Activated T-helper 1 cell treated with anti-CD3 and anti-CD28 coated beads, Interleukin-2, amount 50 U/mL, for 16 hours (primary cell): ENCODE measurements at regions not wholly inside any gene's neighbourhood (a gene's known extent, or its start where the extent isn't known, plus 50 kb on each side); places are given as distances from the start of the nearest gene placed in this dataset.
"Not testable (repeated sequence)": the region's sequence is repeated elsewhere in the genome, so short reads cannot be mapped to it uniquely, and the experiment has no call there.

ENCODE experiments used
- DNase-seq, 2 donors: peaks; one replicate each; pipeline ENCODE4 v3.0.0-alpha.2; 2020; ENCODE audit warnings: low read depth in 1 of 2, low spot score in 1 of 2

DNA sequence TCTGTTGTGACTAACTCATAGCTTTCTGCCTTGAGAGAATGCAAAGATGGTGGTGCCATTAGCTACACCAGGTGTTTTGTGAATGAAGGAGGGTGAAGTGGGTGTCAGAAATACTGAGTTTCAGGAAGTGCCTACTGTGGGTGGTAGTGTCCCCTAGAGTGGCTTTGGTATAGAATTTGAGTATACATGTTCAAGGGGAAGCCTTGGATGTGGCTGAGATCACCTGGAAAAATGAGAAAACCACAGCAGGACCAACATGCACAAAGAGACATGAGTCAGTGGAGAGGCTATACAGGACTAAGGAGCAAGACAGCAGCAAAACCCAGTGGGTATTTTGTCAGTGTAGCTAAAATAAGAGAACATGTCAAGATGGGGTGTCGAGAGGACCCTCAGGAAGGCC lies 204.3 kb upstream of the TBL1X start:
- no peak for DNase-seq

GRCh38 chrX:9267415-9267814 lies 197.4 kb upstream of the TBL1X start:
- DNase-seq = no peak

DNA sequence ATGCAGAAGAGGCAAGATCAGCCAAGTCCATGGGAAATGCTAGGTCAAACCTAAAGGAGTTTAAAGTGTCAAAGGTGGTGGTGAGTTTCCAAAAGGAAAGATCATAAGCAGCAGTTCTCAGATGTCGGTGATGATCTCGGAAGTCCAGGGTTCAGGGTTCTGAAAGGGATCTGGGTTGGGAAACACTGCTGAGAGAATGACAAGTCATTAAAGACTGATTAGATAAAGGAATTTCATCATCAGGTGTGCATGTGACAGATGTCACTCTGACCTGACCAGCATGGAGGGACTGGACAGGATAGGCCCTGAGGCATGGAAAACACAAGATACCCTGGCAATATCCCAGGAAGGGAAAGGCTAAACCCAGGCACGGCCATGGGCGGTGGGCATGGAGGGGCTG lies 195.7 kb upstream of the TBL1X start:
- DNase-seq = no peak

DNA sequence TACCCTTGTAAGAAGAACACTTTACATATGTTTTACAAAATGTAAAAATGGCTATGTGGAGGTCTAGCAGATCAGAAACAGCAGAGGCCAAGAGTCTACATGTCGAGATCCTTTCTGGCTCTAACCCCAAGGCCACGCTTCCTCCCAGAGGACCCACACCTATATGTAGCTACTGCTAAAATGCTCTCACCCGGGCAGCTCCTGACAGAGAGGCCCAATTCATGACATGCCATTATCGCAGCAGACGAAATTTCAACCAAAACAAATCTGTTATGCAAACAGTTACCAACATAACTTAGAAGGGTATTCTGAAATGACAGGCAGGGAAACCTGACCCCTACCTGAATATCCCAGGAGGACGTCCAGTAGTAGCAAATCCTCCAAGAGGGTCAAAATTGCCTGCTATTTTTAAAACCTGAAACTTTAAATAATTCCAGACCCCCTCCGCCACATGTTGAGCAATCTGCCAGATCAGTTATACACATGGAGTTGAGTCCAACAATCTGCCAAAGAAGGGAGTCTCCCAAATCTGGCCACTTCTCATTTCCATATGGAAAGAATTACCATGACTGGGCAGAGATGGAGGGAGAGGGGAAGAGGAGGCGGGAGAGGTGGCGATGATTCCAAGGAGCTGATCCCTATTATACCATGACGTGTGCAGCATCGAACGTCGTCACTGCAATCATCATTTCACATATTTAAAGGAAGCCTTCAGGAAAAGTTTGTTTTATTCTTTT lies 192.9 kb upstream of the TBL1X start:
- DNase-seq = no peak

DNA sequence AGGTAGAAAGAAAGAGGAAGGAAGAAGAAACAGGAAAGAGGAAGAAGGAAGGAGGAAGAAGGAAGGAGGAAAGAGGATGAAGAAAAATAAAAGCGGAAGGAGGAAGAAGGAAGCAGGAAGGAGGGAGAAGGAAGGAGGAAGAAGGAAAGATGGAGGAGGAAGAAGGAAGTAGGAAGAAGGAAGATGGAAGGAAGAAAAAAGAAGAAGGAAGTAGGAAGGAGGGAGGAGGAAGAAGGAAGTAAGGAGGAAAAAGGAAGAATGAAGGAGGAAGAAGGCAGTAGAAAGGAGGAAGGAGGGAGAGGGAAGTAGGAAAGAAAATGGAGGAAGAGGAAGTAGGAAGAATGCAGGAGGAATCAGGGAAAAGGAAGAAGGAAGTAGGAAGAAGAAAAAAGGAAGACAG lies 191.1 kb upstream of the TBL1X start:
- DNase-seq = no peak

GRCh38 chrX:9278475-9279233 lies 186.2 kb upstream of the TBL1X start:
- DNase-seq = no peak

DNA sequence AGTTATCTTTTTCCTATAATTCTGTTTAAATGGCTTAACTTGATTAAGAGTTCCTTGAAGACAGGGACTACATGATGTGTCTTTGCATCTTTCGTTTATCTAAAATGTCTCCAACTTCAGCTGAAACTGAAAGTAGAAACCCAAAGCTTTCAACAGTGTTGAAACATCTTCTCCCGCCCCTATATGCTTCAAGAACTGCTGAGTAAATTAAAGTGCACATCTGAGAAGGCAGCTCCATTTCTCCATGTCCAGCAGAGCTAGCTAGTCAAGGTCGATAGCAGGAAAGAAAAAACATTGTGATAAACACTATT lies 185.7 kb upstream of the TBL1X start:
- DNase-seq = no peak

DNA sequence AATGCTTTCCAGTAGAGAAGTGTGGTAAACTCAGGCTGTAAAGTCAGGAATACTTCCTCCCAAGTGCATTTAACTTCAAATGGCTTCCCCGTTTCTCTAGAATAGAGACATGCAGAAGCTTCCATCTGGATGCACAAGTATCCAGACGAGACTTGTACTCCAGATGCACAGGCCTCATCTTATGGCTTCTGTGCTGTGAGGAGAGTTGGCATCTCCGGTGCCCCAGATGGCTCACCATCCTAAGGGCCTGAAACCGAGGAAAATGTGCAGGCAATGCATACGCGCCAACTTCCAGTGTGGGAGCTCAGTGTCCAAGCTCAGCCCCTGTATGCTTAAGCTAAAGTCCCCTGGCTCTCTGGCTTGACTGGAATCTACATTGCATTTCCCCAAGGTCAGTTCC lies 184.0 kb upstream of the TBL1X start:
- no peak for DNase-seq

DNA sequence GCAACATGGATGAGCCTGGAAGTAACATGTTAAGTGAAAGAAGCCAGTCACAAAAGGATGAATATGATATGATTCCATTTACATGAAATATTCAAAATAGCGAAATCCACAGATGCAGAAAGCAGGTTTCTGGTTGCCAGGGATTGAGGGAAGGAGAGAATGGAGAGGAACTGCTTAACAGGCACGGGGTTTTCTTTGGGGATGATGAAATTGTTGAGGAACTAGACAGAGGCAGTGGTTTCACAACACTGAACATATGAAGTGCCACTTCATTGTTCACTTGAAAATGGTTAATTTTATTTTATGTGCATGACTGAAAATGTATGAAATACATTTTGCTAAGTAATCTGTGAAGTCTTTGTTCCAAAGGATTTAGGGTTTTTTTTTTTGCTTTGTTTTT lies 182.5 kb upstream of the TBL1X start:
- no peak for DNase-seq

- DNase-seq = peak in 1 of 2 donors; percentile 39
Observed at GRCh38 chrX:9285342-9285771, 179.5 kb upstream of the TBL1X start.

- DNase-seq = no peak
Observed at GRCh38 chrX:9286234-9286633, 178.6 kb upstream of the TBL1X start.

GRCh38 chrX:9291629-9292028 lies 173.2 kb upstream of the TBL1X start:
- DNase-seq = no peak

DNA sequence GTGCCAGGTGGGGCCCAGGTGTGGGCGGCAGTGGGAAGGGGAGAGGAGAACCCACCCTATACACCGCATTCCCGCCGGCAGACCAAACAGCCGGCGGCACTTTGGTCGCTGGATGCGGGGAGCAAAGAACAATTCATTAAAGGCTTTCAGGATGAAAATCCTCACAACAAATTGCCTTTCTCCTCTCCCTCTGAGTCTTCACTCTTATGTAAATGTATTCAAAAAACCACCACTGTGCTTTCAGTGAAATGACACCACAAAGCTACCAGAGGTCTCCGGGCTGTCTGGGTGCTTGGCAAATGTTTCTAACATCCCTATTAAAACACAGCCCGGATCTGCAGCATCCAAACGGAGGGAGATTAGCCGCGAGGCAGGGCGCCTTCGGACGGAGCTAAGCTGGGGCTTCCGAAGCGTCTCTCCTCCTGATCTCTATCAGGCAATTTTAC lies 171.8 kb upstream of the TBL1X start:
- DNase-seq = no peak

- DNase-seq = no peak
Observed at GRCh38 chrX:9293903-9294302, 171.0 kb upstream of the TBL1X start.

GRCh38 chrX:9295551-9295950 lies 169.3 kb upstream of the TBL1X start:
- DNase-seq = no peak

- no peak for DNase-seq
Observed at GRCh38 chrX:9298221-9298620, 166.6 kb upstream of the TBL1X start.

- DNase-seq = not testable (repeated sequence)
Observed at GRCh38 chrX:9299681-9300080, 165.2 kb upstream of the TBL1X start.

GRCh38 chrX:9301836-9302235 lies 163.0 kb upstream of the TBL1X start:
- no peak for DNase-seq

- DNase-seq = no peak
Observed at GRCh38 chrX:9302381-9302780, 162.5 kb upstream of the TBL1X start.

DNA sequence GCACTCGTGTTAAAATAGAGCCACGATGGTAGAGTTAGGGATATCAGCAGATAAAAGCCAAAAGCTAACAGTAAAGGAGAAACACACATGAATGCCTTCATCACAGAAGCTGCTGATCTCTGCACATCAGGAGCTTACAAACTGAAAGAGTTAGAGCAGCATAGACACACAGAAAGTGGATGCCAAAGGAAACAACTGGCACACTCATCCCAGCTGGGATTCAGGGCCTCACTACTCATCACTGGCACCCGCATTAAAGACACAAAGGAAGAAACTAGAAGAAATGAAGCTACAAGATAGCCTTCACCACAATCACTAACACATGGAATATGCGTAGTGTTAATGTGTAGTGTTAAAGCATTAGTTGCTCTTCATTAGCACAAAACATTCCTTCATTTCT lies 156.4 kb upstream of the TBL1X start:
- no peak for DNase-seq

DNA sequence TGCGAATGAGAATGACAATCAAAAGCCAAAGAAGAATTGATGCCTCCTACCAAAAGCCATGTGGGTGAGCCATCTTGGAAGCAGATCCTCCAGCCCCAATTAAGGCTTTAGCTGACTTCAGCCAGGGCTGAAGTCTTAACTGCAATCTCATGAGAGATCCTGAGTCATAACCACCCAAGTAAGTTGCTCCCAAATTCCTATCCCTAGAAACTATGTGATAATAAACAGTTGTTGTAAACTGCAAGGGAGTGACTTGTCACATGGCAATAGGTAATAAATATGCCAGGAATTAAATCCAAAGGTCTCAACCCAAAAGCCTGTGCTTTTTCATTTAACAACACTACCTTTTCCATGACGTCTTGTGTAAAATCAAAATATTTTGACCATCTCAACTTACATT lies 154.2 kb upstream of the TBL1X start:
- no peak for DNase-seq

DNA sequence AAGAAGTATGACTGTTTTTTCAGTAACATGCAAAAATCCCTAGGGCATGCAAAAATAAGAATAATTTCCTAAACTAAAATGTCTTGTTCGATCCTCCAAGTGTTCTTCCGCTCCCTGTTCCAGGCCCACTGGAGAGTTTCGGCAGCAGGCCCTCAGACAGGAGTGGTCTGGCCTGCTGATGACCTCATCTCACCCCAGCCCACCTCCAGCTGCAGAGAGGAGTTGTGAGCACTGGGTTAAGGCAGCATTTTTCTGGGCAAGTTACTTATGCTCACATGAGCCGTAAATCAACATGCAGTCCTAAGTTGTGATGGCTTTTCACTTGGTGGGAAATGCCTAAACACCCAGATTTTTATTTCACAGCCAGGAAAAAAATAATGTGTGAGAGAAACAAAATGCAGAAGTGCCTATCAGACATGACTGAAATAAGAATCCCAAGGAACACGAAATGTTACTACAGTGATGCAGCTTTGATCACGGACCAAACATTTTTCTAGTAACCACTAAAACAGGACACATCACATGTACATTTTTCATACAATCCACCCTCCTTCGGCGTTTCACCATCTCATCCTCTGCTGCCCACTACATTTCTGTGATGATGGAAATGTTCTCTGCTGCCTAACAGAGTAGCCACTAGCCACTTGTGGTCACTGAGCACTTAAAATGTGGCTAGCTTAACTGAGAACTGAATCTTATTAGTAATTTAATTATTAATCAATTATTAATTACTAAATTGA lies 153.3 kb upstream of the TBL1X start:
- DNase-seq = no peak
